Spleen (tissue), 11 donors: ENCODE measurements at regions not wholly inside any gene's neighbourhood (a gene's known extent, or its start where the extent isn't known, plus 50 kb on each side); places are given as distances from the start of the nearest gene placed in this dataset.
A peak's percentile ranks its signal among the peaks of the same experiment; 100 is the strongest.

Source experiments
- DNase-seq: peaks from one replicate; pipeline ENCODE4 v3.0.0-alpha.2; 2020
- H3K27ac ChIP-seq, 8 donors: fragments of 200-600 bp; sonication (generic) in 7 of 8; 1 replicate in 4 of 8; 2 replicates in 4 of 8; pipeline versions ENCODE4 v1.5.0 to v1.8.0; 2016 to 2021; ENCODE audit warnings: inconsistent platforms in 4 of 8, mild to moderate bottlenecking in 4 of 8, moderate library complexity in 1 of 8
- H3K27me3 ChIP-seq, 7 donors: fragments of 200-600 bp; sonication (generic) in 6 of 7; replicated peaks in 1 of 7; 1 replicate in 4 of 7; 2 replicates in 3 of 7; pipeline versions ENCODE4 v1.5.0 to v1.8.0; 2016 to 2021; ENCODE audit warnings: inconsistent platforms in 3 of 7, mild to moderate bottlenecking in 1 of 7
- H3K36me3 ChIP-seq, 6 donors: fragments of 200-600 bp; sonication (generic) in 5 of 6; 1 replicate in 4 of 6; 2 replicates in 2 of 6; pipeline versions ENCODE4 v1.5.0 to v1.8.0; 2016 to 2021; ENCODE audit warnings: inconsistent platforms in 2 of 6
- H3K4me1 ChIP-seq, 6 donors: fragments of 200-600 bp; sonication (generic) in 5 of 6; 1 replicate in 3 of 6; 2 replicates in 3 of 6; pipeline versions ENCODE4 v1.5.0 to v1.8.0; 2016 to 2021; ENCODE audit warnings: inconsistent platforms in 3 of 6
- H3K4me3 ChIP-seq, 8 donors: fragments of 200-600 bp; sonication (generic) in 7 of 8; 1 replicate in 4 of 8; 2 replicates in 4 of 8; pipeline versions ENCODE4 v1.5.0 to v1.8.0; 2016 to 2021; ENCODE audit warnings: inconsistent platforms in 4 of 8, mild to moderate bottlenecking in 4 of 8, moderate library complexity in 2 of 8
- H3K9me3 ChIP-seq, 8 donors: fragments of 200-600 bp; sonication (generic) in 7 of 8; 1 replicate in 4 of 8; 2 replicates in 4 of 8; pipeline versions ENCODE4 v1.5.0 to v1.8.0; 2016 to 2021; ENCODE audit warnings: inconsistent platforms in 4 of 8
- POLR2A ChIP-seq, 3 donors: fragments of 450-650 bp; IDR thresholded peaks; one replicate each; pipeline ENCODE4 v1.5.1; 2017; ENCODE audit warnings: antibody characterized with exemption in 3 of 3, mild to moderate bottlenecking in 1 of 3
- POLR2AphosphoS5 ChIP-seq, 3 donors: sonication (generic); formaldehyde crosslinking; IDR thresholded peaks; one replicate each; pipeline ENCODE4 v1.5.1; 2017; ENCODE audit warnings: antibody characterized with exemption in 3 of 3
- WGBS, 5 donors: extraction: QIAGEN DNeasy Blood & Tissue Kit in 3 of 5; methylation state at CpG; one replicate each; pipeline versions ENCODE4 v1.1.5 to v1.1.7; 2013 to 2018; 5-methylcytosine and 5-hydroxymethylcytosine counted together
- intact Hi-C: fragments of 100-400 bp; cut with DNase I; formaldehyde crosslinking; loops from one replicate; pipeline ENCODE4 v1.15.0; 2023; ENCODE audit warnings: low total_unique reads
- TF ChIP-seq, protein P1 (sequence below), 11 experiments: fragments of 200-600 bp in 7 of 11; fragments of 450-650 bp in 4 of 11; sonication (generic) in 4 of 11; IDR thresholded peaks in 8 of 11; conservative IDR thresholded peaks in 3 of 11; 1 replicate in 7 of 11; 2 replicates in 4 of 11; pipeline versions ENCODE4 v1.4.0 to v1.8.0; 2016 to 2021; ENCODE audit warnings: antibody characterized with exemption in 11 of 11, inconsistent platforms in 4 of 11, mild to moderate bottlenecking in 1 of 11
- donor health status: healthy with polysubstance abuse.
- donor health status: DM: no; HTN: no; CAD: no; lungs with moderate emphysema.
- donor health status: DM: no; HTN: no; CAD: no.
- donor health status: Bipolar disorder and iron deficiency.
- donor health status: healthy.
- donor health status: DM: no; HTN: no; CAD: no.
- donor health status: DM: yes; HTN: yes; CAD: no.

DNA sequence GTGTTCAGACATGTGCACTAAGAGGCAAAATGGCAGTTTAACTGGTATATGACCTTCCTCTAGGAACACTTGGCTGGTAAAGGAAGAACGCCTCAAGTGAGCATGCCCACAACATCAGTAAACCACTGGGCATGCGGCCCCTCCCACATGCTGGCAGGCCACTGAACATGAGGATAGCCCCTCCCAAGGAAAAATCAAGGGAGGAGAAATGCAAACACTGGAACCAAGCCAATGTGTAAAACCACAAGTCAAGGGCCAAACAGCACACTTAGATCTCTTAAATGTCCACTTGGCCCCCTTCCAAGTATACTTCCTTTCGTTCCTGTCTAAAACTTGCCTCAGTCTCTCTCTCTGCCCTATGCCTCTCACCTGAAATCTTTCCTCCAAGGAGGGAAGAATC is 980.8 kb downstream of the TSN start:
- intact Hi-C loops = no loop called here
- no peaks in the 10 kb centered on the region for H3K36me3 ChIP-seq
- no peaks in the 10 kb centered on the region for H3K4me1 ChIP-seq
- WGBS, 5 donors = 42 to 68% (median 52%) methylated on average over 3 of the region's 3 CpGs
- no peak overlapping the region for H3K27ac ChIP-seq
- no peak for TF ChIP-seq POLR2A (IDR thresholded peaks at IDR 0.05)
- TF ChIP-seq POLR2AphosphoS5 (IDR thresholded peaks at IDR 0.05) = no peak
- TF ChIP-seq, protein P1, sequence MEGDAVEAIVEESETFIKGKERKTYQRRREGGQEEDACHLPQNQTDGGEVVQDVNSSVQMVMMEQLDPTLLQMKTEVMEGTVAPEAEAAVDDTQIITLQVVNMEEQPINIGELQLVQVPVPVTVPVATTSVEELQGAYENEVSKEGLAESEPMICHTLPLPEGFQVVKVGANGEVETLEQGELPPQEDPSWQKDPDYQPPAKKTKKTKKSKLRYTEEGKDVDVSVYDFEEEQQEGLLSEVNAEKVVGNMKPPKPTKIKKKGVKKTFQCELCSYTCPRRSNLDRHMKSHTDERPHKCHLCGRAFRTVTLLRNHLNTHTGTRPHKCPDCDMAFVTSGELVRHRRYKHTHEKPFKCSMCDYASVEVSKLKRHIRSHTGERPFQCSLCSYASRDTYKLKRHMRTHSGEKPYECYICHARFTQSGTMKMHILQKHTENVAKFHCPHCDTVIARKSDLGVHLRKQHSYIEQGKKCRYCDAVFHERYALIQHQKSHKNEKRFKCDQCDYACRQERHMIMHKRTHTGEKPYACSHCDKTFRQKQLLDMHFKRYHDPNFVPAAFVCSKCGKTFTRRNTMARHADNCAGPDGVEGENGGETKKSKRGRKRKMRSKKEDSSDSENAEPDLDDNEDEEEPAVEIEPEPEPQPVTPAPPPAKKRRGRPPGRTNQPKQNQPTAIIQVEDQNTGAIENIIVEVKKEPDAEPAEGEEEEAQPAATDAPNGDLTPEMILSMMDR (IDR thresholded peaks at IDR 0.05 in 8 of 11, conservative IDR thresholded peaks at IDR 0.05 in 3 of 11) = no peak
- DNase-seq = no peak
- no peak overlapping the region for H3K4me3 ChIP-seq
- no peaks in the 10 kb centered on the region for H3K27me3 ChIP-seq
- no peaks in the 10 kb centered on the region for H3K9me3 ChIP-seq

DNA sequence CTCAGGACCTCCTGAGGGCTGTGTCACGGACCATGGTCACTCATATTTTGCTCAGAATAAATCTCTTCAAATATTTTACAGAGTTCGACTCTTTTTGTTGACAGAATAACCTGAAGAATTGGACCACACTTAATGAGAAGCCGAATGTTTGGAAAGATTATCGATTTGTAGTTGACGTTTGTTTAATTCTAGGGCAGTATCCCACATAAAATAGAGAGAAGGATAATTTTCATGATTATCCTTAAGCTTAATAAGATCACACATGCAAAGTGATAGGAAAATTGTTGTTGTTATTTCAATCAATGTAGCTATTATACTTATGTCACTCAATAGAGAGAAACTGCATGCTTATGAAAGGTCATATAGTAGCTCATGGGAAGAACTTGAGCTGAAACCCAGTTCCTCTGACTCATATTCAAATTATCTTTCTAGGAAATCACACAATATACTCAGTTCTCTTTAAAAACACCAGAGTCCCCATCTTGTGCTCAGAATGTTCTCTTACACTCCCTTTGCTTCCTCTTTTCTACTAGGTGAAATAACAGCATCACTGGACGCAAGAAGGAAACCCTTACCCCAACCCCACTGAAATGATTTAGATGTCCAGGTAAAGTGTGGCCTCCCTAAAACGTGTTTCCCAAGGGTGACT is 982.1 kb downstream of the TSN start:
- no peak for DNase-seq
- TF ChIP-seq, protein P1 (IDR thresholded peaks at IDR 0.05 in 8 of 11, conservative IDR thresholded peaks at IDR 0.05 in 3 of 11) = peak in 1 of 11 experiments; percentile 5
- no peak for TF ChIP-seq POLR2A (IDR thresholded peaks at IDR 0.05)
- intact Hi-C loops = no loop called here
- Histone ChIP-seq H3K27ac (peak overlapping the region in 4 of 8 donors; percentile 51 to 69 (median 56)), H3K36me3 (no peaks in the 10 kb centered on the region), H3K4me1 (no peaks in the 10 kb centered on the region), H3K27me3 (no peaks in the 10 kb centered on the region), H3K4me3 (no peak overlapping the region), H3K9me3 (no peaks in the 10 kb centered on the region)
- WGBS, 5 donors = 71 to 78% (median 75%) methylated on average over 7 of the region's 7 CpGs

DNA sequence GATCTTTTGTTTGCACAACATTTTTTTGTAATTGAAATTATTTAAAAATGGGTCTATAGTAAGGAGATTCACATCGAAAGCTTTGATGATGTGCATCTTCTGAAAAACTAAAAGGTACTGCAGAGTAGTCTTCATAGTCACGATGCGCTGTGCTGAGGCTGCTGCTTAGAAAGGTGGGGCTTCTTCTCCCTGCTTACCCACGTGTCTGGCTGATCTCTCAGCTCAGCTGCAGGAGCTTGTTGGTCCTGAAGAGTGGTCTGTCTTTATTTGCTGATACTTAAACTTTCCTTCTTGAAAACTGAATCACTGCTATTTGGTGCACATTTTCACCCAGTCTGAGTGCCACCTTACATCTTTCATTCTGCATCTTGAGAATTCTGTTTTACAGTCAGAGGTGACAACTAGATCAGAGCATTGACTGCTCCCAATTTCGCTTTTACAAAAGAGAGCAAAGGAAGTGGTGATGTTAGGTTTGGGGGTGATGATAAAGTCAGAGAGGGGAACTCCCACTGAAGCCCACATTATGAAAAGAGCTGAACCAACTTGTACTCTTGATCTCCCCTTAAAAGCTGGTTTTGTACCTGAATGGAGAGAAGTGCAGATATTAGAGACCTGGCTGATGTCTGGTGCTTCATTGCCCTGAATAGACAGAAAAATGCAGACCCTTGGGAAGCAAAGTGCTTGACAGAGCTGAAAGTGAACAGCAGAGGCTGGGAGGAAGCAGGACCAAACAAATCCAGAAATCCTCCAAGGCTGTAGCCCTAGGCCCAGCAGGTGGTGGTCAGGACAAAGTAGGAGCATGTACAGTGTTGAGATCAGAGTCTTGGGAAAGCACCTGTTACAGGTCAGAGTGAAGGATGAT is 984.5 kb downstream of the TSN start:
- Histone ChIP-seq H3K36me3 (no peaks in the 10 kb centered on the region), H3K4me3 (no peak overlapping the region), H3K27ac (no peak overlapping the region), H3K4me1 (no peaks in the 10 kb centered on the region), H3K9me3 (no peaks in the 10 kb centered on the region), H3K27me3 (no peaks in the 10 kb centered on the region)
- DNase-seq = no peak
- TF ChIP-seq POLR2AphosphoS5 (IDR thresholded peaks at IDR 0.05) (no peak), POLR2A (IDR thresholded peaks at IDR 0.05) (no peak)
- TF ChIP-seq, protein P1 (IDR thresholded peaks at IDR 0.05 in 8 of 11, conservative IDR thresholded peaks at IDR 0.05 in 3 of 11) = no peak
- intact Hi-C loops = no loop called here
- 78 to 84% (median 82%) methylated on average over 5 of the region's 5 CpGs for WGBS, 5 donors

DNA sequence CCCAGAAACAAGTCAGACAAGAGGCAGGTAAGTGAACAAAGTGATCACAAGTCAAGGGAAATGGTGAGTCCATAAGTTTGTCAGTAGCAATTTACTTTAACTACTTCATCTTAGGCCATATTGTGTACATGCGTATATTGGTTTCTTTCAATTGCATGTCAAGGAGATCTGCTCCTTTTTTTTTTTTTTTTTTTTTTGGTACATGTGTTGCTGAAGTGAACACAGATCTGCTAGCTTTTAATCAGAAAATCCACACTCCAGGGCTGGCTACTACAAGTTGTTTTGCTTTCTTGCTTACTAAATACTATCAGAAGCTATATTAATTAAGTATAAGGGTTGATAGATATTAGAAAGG is 985.1 kb downstream of the TSN start:
- Histone ChIP-seq H3K9me3 (no peaks in the 10 kb centered on the region), H3K4me3 (no peak overlapping the region), H3K36me3 (no peaks in the 10 kb centered on the region), H3K27ac (no peak overlapping the region), H3K27me3 (no peaks in the 10 kb centered on the region), H3K4me1 (no peaks in the 10 kb centered on the region)
- intact Hi-C loops = no loop called here
- TF ChIP-seq, protein P1 (IDR thresholded peaks at IDR 0.05 in 8 of 11, conservative IDR thresholded peaks at IDR 0.05 in 3 of 11) = no peak
- TF ChIP-seq POLR2AphosphoS5 (IDR thresholded peaks at IDR 0.05) = no peak
- 90 to 98% (median 96%) methylated on average over 1 of the region's 1 CpG for WGBS, 5 donors
- no peak for DNase-seq
